CD4-positive, alpha-beta T cell treated with Interleukin-4 for 1 hour (primary cell): ENCODE measurements at regions not wholly inside any gene's neighbourhood (a gene's known extent, or its start where the extent isn't known, plus 50 kb on each side); places are given as distances from the start of the nearest gene placed in this dataset.
"Not testable (repeated sequence)": the region's sequence is repeated elsewhere in the genome, so short reads cannot be mapped to it uniquely, and the experiment has no call there.

Experiments
- DNase-seq, 2 donors: peaks; one replicate each; pipeline ENCODE4 v3.0.0-alpha.2; 2020 to 2022

- DNase-seq, result no peak
These were observed 874.1 kb upstream of the LRATD1 start for GRCh38 chr2:13758412-13758811.

- DNase-seq, result no peak
These were observed 864.2 kb upstream of the LRATD1 start for GRCh38 chr2:13768274-13768673.

- DNase-seq, result no peak
These were observed 862.2 kb upstream of the LRATD1 start for GRCh38 chr2:13770279-13770678.

DNA sequence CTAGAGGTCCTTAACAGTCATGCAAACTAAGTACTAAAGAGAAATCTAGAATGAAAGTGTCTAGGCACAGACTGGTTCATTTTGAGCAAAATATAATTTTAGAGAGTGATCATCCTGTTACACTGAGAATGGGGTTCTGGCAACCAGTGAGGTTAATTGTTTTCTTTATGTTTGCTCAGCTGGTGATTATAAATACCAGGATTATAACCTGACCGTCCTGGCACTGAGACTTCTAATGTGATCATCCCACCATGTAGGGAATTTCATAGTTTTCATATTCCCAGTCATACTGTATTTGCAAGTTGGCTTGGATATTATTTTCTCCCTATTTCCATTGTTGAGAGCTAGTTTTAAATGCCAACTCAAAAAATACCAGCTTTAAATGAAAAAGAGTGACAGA lies 852.5 kb upstream of the LRATD1 start:
- no peak for DNase-seq

DNA sequence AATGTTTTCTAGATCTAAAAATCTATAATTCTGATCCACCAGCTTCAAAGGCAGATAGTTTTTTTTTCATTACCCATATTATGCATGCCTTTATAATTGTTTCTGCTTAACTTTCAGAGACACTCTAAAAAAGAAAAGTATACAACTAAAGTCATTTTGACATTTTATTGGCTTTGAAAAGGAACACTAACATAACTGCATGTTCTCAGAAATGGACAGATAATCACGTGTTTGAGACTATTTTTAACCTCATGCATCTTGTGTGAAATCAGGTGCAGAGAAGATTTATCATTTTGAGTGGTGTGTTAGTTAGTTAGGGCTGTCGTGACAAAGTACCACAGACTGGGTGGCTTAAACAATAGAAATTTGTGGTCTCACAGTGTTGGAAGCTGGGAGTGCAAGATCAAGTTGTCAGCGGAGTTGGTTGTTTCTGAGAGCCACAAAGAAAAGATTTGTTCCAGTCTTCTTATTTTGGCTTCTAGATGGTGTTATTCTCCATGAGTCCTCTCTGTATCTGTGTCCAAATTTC lies 841.4 kb upstream of the LRATD1 start:
- DNase-seq, result no peak

GRCh38 chr2:13806539-13806938 lies 826.0 kb upstream of the LRATD1 start:
- DNase-seq, result no peak

DNA sequence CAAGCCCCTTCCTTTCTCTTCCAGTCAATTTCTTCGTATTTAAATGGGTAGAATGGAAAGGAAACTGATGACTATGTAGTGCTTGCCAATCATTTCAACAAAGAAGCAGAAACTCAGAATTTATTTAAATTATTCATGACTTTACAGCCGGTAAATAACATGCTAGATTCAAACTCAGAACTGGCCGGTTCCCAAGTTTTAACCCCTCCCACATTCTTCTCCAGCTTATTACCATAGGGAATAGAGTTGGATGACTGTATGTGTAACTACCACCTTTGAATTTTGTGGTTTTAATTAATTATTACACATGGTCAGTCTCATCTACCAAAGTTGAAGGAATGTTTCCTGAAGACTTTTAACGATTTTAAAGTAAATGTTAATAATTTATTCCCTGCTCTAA lies 819.3 kb upstream of the LRATD1 start:
- no peak for DNase-seq

- no peak for DNase-seq
These were observed 814.5 kb upstream of the LRATD1 start for GRCh38 chr2:13818002-13818401.

GRCh38 chr2:13819896-13820295 lies 812.6 kb upstream of the LRATD1 start:
- DNase-seq, result no peak

- no peak for DNase-seq
These were observed 811.1 kb upstream of the LRATD1 start for GRCh38 chr2:13821255-13821880.

GRCh38 chr2:13822365-13822764 lies 810.2 kb upstream of the LRATD1 start:
- DNase-seq, result no peak

DNA sequence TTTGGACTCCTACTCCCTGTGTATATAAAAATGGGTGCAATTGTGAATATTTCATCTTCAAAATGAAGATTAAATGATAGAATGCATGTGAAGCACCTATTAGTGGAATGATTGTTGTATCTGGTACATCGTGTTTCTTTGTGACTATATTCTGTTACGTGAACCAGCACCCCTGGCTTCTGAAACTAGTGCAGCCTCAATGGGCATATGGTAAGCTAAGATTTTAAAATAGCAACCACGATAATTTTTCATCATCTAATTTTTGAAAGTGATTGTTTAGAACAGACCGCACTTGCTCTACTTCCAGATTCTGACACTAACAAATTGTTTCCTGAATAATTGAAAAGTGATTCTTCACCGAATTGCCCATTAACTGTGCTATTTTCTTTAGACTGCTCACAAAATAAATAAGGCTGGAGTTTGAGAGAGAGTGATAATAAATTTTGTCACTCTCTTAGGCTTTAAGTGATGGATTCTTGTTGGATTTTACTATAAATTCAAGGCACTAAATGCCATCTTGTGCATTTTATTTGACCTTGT lies 806.1 kb upstream of the LRATD1 start:
- no peak for DNase-seq

DNA sequence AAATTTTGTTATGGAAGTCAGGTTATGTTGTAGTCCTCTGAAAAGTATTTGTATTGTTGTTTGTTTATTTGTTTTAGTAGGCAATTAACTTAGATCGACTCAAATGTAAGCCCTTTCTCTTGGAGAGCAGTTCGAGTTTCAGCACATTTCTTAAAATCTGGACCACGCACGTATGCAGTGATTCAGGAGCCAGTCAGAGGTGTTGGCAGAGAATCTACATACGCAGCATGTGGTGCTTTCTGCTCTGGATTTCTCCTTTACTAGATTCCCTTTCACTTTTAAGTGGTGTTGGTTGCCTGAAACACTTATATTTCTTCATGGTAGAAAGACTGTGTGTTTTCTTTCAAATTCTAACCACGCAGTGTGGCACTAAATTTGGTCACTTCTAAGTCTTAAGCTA lies 773.9 kb upstream of the LRATD1 start:
- DNase-seq, result no peak

DNA sequence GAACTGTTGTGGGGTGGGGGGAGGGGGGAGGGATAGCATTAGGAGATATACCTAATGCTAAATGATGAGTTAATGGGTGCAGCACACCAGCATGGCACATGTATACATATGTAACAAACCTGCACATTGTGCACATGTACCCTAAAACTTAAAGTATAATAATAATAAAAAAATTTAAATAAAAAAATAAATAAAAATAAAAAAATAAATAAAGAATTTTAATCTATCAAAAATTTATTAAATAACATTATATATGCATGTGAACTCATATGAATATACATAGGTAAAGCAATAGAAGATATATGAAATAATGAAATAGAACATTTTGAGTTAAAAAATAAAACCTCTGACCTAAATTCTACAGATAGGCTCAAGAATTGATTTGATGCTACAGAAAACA lies 764.2 kb upstream of the LRATD1 start:
- not testable (repeated sequence) for DNase-seq

DNA sequence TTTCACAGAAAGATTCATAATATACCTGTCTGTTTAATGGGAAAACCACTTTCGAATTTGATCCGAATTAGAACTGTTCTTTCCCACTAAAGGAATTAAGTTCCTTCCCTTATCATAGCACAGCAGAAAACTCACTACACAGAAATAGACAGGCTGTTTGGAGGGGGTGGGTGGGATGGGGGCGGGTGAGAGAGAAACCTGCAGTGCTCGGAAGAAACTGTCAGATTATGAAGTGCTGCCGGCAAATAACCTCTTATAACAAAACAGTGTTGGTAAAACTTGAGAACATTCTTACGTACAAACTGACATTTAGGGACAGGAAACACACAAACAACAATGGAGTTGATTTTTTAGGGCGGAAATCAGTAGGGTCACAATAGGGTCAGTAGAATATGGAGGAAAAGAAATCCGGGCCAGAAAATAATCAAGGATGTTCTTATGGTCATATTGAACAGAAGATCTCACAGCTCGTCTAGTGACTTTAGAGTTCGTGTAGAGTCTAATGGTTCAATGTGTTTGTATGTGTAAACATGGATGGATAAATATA lies 756.0 kb upstream of the LRATD1 start:
- DNase-seq, result no peak

DNA sequence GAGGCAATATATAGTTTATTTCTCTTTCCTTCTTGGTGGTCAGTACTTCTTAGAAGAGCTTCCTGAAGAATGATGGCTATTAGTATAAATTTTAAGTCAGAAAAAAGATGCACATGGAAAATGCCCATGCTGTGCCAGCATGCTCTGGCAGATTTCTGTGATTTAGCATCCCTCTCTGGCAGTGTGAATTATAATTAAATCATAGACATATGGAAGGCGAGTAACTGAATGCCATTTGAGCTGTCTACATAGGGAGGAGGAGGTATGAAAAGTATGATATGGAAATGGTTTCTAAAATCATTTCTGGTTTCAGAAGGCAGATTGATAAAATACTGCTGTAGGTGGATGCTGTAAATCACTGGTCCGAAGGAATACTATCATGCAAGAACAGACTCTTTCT lies 754.9 kb upstream of the LRATD1 start:
- DNase-seq, result no peak

DNA sequence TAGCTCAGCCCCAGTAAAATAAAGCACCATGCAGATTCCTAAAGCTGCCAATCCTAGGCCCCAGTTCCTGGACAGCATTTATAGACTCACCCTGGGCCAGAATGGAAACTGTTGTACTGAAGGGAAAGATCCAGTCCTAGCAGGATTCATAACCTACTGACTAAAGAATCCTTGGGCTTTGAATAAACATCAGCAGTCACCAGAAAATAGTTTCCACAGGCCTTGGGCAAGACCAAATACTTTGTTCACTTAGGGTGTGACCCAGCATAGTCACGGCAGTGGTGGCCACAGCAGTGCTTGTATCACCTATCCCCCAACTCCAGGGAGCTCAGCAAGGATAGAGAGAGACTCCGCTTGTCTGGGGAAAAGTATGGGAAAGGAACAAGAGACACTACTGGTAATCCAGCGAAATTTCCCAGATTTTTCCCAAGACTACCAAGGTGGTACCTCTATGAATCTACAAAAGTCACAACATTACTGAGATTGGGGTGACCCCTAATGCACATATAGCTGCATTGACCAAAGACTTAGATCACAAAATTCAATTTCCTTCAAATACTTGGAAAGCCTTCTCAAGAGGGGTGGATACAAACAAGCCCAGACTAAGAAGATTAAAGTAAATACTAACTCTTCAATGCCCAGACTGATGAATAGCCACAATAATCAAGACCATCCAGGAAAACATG lies 748.1 kb upstream of the LRATD1 start:
- no peak for DNase-seq

DNA sequence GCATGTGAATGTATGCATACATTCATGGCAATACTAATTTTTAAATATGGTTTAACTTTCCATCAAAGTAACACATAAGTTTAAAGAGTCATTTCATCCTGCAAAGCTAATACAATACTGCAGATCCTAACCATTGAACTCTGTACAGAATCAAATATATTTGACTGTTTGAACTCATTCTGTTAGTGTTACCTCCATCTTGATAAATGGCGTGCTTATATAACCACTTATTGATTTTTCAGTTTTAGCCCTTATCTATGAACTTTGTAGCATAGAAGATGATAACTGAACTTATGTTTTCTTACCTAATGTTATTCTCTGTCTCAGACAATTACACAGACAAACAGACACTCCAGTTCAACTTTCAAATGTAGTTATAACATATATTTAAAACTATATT lies 731.0 kb upstream of the LRATD1 start:
- DNase-seq, result no peak

GRCh38 chr2:13905831-13906230 lies 726.7 kb upstream of the LRATD1 start:
- DNase-seq, result no peak

DNA sequence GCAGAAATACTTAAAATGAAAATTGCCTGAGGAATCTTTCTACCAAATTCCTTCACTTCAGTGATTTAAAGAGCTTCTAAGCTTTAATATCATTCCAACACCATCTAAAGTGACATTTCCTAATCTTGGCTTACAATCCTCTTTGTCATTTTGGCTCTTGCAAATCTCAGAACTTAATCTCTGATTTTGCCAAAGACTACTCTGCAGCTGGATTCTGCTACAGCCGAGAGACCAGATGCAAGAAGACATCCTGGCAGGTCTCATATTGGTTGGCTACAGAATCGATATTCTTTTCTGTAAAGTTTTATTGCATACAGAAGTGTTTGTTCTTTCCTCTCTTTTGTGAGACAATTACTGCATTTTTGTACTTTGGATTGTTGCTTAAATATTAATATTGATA lies 716.5 kb upstream of the LRATD1 start:
- no peak for DNase-seq

- no peak for DNase-seq
These were observed 714.6 kb upstream of the LRATD1 start for GRCh38 chr2:13917958-13918357.

GRCh38 chr2:13919981-13920382 lies 712.5 kb upstream of the LRATD1 start:
- no peak for DNase-seq

DNA sequence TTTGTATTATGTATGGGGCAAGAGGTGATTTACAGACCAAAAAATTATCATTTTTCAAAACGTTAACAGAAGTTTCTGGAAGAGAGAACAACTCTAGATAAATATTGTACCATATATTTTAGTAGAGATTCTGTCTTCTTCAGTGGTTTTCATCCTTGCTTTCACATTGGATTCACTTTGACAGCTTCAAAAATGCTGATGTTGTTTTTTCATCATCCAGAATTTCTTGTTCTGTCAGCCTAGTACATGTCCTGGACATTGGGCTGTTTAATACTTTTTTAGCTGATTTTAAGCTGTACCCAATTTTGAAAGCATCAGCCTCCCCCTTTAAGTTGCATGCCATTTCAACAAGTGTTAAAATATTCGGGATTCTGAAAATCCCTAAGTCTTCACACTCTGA lies 711.3 kb upstream of the LRATD1 start:
- DNase-seq, result no peak

- no peak for DNase-seq
These were observed 708.7 kb upstream of the LRATD1 start for GRCh38 chr2:13923823-13924222.
